K562 (cell line): ENCODE measurements at regions not wholly inside any gene's neighbourhood (a gene's known extent, or its start where the extent isn't known, plus 50 kb on each side); places are given as distances from the start of the nearest gene placed in this dataset.

ENCODE experiments used
- ATF7 ChIP-seq: fragments of 450-650 bp; IDR thresholded peaks from 2 replicates; pipeline ENCODE4 v1.7.1; 2014; ENCODE audit warnings: mild to moderate bottlenecking, moderate library complexity
- CTCFL ChIP-seq: IDR thresholded peaks from 2 replicates; pipeline ENCODE4 v1.6.1; 2011; ENCODE audit warnings: borderline replicate concordance, low read depth, mild to moderate bottlenecking, moderate library complexity, low read length; ENCODE audit not compliant: insufficient read depth, poor library complexity, severe bottlenecking
- DDX20 ChIP-seq: fragments of 450-650 bp; IDR thresholded peaks from 2 replicates; pipeline ENCODE4 v1.6.1; 2016; ENCODE audit warnings: missing genetic modification characterization, low read depth, mild to moderate bottlenecking, missing compliant biosample characterization, moderate library complexity
- ESRRA ChIP-seq: fragments of 450-650 bp; IDR thresholded peaks from 2 replicates; pipeline ENCODE4 v1.6.1; 2014; ENCODE audit warnings: low read depth, mild to moderate bottlenecking, moderate library complexity, borderline replicate concordance
- ESRRB ChIP-seq: fragments of 250-450 bp; sonication (Bioruptor Pico); IDR thresholded peaks from 2 replicates; pipeline ENCODE4 v1.5.0; 2020; ENCODE audit warnings: mild to moderate bottlenecking, moderate library complexity, borderline replicate concordance
- FOXK1 ChIP-seq: sonication (generic); formaldehyde crosslinking; IDR thresholded peaks from 2 replicates; pipeline ENCODE4 v1.8.0; 2022; ENCODE audit warnings: missing genetic modification reagents, mild to moderate bottlenecking, borderline replicate concordance
- PTRF ChIP-seq: fragments of 450-650 bp; IDR thresholded peaks from 2 replicates; pipeline ENCODE4 v1.6.1; 2016; ENCODE audit warnings: mild to moderate bottlenecking, missing genetic modification characterization, missing compliant biosample characterization
- TAF15 ChIP-seq: fragments of 200-400 bp; formaldehyde crosslinking; IDR thresholded peaks from 2 replicates; pipeline ENCODE4 v1.6.1; 2017; ENCODE audit warnings: mild to moderate bottlenecking, low read depth, low read length, moderate library complexity
- TGIF2 ChIP-seq: sonication (generic); formaldehyde crosslinking; IDR thresholded peaks from 2 replicates; pipeline ENCODE4 v1.8.1; 2022; ENCODE audit warnings: mild to moderate bottlenecking, missing genetic modification reagents, moderate library complexity
- USF1 ChIP-seq: sonication (generic); formaldehyde crosslinking; IDR thresholded peaks from 2 replicates; pipeline ENCODE4 v1.9.0; 2022; ENCODE audit warnings: mild to moderate bottlenecking, missing genetic modification reagents
- ZNF12 ChIP-seq: sonication (generic); formaldehyde crosslinking; IDR thresholded peaks from 2 replicates; pipeline ENCODE4 v1.4.0; 2020; ENCODE audit warnings: mild to moderate bottlenecking, missing genetic modification reagents
- ZNF3 ChIP-seq: fragments of 250-450 bp; sonication (Bioruptor Pico); IDR thresholded peaks from 2 replicates; pipeline ENCODE4 v1.5.0; 2021; ENCODE audit warnings: mild to moderate bottlenecking, moderate library complexity
- TF ChIP-seq, protein P1 (sequence below): fragments of 200-800 bp; sonication (Bioruptor generic); IDR thresholded peaks from 2 replicates; pipeline ENCODE4 v1.6.1; 2017; ENCODE audit warnings: missing genetic modification characterization, missing compliant biosample characterization
- TF ChIP-seq, protein P2 (sequence below): sonication (generic); formaldehyde crosslinking; IDR thresholded peaks from 2 replicates; pipeline ENCODE4 v1.8.1; 2023; ENCODE audit warnings: missing genetic modification reagents, mild to moderate bottlenecking, borderline replicate concordance
- TF ChIP-seq, protein P3 (sequence below): fragments of 450-650 bp; IDR thresholded peaks from 2 replicates; pipeline ENCODE4 v1.6.1; 2016; ENCODE audit warnings: low read depth, mild to moderate bottlenecking, moderate library complexity

- TF ChIP-seq, protein P1, sequence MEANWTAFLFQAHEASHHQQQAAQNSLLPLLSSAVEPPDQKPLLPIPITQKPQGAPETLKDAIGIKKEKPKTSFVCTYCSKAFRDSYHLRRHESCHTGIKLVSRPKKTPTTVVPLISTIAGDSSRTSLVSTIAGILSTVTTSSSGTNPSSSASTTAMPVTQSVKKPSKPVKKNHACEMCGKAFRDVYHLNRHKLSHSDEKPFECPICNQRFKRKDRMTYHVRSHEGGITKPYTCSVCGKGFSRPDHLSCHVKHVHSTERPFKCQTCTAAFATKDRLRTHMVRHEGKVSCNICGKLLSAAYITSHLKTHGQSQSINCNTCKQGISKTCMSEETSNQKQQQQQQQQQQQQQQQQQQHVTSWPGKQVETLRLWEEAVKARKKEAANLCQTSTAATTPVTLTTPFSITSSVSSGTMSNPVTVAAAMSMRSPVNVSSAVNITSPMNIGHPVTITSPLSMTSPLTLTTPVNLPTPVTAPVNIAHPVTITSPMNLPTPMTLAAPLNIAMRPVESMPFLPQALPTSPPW, result peak; percentile 80
- TF ChIP-seq PTRF (tag) (0 out of 2 replicates have a peak, but pooled peaks have one; percentile 20), TGIF2 (CRISPR knock-in tag) (no peak), CTCFL (no peak), ESRRB (CRISPR knock-in tag) (no peak), DDX20 (tag) (peak; percentile 78; the same call in 1 of the 2 replicates), ESRRA (peak; percentile 97), FOXK1 (CRISPR knock-in tag) (no peak), TAF15 (no peak), ZNF3 (CRISPR knock-in tag) (0 out of 2 replicates have a peak, but pooled peaks have one; percentile 75), ZNF12 (CRISPR knock-in tag) (no peak), USF1 (CRISPR knock-in tag) (peak; percentile 94), ATF7 (peak; percentile 96)
- TF ChIP-seq, protein P2, sequence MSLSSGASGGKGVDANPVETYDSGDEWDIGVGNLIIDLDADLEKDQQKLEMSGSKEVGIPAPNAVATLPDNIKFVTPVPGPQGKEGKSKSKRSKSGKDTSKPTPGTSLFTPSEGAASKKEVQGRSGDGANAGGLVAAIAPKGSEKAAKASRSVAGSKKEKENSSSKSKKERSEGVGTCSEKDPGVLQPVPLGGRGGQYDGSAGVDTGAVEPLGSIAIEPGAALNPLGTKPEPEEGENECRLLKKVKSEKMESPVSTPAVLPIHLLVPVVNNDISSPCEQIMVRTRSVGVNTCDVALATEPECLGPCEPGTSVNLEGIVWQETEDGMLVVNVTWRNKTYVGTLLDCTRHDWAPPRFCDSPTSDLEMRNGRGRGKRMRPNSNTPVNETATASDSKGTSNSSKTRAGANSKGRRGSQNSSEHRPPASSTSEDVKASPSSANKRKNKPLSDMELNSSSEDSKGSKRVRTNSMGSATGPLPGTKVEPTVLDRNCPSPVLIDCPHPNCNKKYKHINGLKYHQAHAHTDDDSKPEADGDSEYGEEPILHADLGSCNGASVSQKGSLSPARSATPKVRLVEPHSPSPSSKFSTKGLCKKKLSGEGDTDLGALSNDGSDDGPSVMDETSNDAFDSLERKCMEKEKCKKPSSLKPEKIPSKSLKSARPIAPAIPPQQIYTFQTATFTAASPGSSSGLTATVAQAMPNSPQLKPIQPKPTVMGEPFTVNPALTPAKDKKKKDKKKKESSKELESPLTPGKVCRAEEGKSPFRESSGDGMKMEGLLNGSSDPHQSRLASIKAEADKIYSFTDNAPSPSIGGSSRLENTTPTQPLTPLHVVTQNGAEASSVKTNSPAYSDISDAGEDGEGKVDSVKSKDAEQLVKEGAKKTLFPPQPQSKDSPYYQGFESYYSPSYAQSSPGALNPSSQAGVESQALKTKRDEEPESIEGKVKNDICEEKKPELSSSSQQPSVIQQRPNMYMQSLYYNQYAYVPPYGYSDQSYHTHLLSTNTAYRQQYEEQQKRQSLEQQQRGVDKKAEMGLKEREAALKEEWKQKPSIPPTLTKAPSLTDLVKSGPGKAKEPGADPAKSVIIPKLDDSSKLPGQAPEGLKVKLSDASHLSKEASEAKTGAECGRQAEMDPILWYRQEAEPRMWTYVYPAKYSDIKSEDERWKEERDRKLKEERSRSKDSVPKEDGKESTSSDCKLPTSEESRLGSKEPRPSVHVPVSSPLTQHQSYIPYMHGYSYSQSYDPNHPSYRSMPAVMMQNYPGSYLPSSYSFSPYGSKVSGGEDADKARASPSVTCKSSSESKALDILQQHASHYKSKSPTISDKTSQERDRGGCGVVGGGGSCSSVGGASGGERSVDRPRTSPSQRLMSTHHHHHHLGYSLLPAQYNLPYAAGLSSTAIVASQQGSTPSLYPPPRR, result no peak
- TF ChIP-seq, protein P3, sequence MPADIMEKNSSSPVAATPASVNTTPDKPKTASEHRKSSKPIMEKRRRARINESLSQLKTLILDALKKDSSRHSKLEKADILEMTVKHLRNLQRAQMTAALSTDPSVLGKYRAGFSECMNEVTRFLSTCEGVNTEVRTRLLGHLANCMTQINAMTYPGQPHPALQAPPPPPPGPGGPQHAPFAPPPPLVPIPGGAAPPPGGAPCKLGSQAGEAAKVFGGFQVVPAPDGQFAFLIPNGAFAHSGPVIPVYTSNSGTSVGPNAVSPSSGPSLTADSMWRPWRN, result peak; percentile 97
Observed at GRCh38 chr6:146876271-146877151, 277.7 kb downstream of the ADGB start (continued).
